Bronchial epithelial cell (primary cell): ENCODE measurements at regions not wholly inside any gene's neighbourhood (a gene's known extent, or its start where the extent isn't known, plus 50 kb on each side); places are given as distances from the start of the nearest gene placed in this dataset.

Experiments used
- DNase-seq: peaks from one replicate; pipeline ENCODE4 v3.0.0-alpha.2; 2010; ENCODE audit warnings: low read depth
- FAIRE-seq: peaks from 2 replicates; lab custom pipeline; 2011; peaks lifted over from hg19 to GRCh38; lab: Jason Lieb, UNC
- H3K27me3 ChIP-seq: 2 replicates; pipeline ENCODE4 v1.5.1; 2011; ENCODE audit warnings: low read length; ENCODE audit not compliant: control insufficient read depth, insufficient read depth
- H3K36me3 ChIP-seq: 2 replicates; pipeline ENCODE4 v1.5.1; 2011; ENCODE audit warnings: low read length; ENCODE audit not compliant: control insufficient read depth, insufficient read depth
- H3K4me3 ChIP-seq: 2 replicates; pipeline ENCODE4 v1.5.1; 2011; ENCODE audit warnings: mild to moderate bottlenecking, low read depth, low read length, control low read depth
- CTCF ChIP-seq: IDR thresholded peaks from 2 replicates; pipeline ENCODE4 v1.5.1; 2011; ENCODE audit warnings: mild to moderate bottlenecking, moderate library complexity, low read length, control low read depth, inconsistent platforms; ENCODE audit not compliant: insufficient read depth, severe bottlenecking

GRCh38 chr12:108047071-108047550 is 82.0 kb upstream of the WSCD2 start:
- no peaks in the 10 kb centered on the region for H3K27me3 ChIP-seq
- no peak overlapping the region for H3K4me3 ChIP-seq
- no peaks in the 10 kb centered on the region for H3K36me3 ChIP-seq
- DNase-seq (no peak), FAIRE-seq (no peak)
- no peak for TF ChIP-seq CTCF

- H3K27me3 ChIP-seq: no peaks in the 10 kb centered on the region
- DNase-seq: no peak
- no peak for TF ChIP-seq CTCF
- no peak for FAIRE-seq
- no peaks in the 10 kb centered on the region for H3K36me3 ChIP-seq
- H3K4me3 ChIP-seq: no peak overlapping the region
These were observed 80.4 kb upstream of the WSCD2 start for GRCh38 chr12:108048686-108049085.

- Histone ChIP-seq H3K4me3 (no peak overlapping the region), H3K27me3 (no peaks in the 10 kb centered on the region), H3K36me3 (no peaks in the 10 kb centered on the region)
- TF ChIP-seq CTCF: no peak
- DNase-seq (no peak), FAIRE-seq (no peak)
These were observed 78.4 kb upstream of the WSCD2 start for GRCh38 chr12:108050696-108051095.

GRCh38 chr12:108052260-108052659 is 76.8 kb upstream of the WSCD2 start:
- Histone ChIP-seq H3K4me3 (no peak overlapping the region), H3K36me3 (no peaks in the 10 kb centered on the region), H3K27me3 (no peaks in the 10 kb centered on the region)
- no peak for FAIRE-seq
- DNase-seq: no peak
- no peak for TF ChIP-seq CTCF

GRCh38 chr12:108053512-108053911 is 75.6 kb upstream of the WSCD2 start:
- DNase-seq (no peak), FAIRE-seq (no peak)

More at GRCh38 chr12:108053512-108053911, 75.6 kb upstream of the WSCD2 start:
- Histone ChIP-seq H3K36me3 (no peaks in the 10 kb centered on the region), H3K4me3 (no peak overlapping the region), H3K27me3 (no peaks in the 10 kb centered on the region)
- no peak for TF ChIP-seq CTCF
